ENCODE measurements at regions not wholly inside any gene's neighbourhood (a gene's known extent, or its start where the extent isn't known, plus 50 kb on each side); places are given as distances from the start of the nearest gene placed in this dataset.

- TF ChIP-seq EZH2phosphoT487 (IDR thresholded peaks at IDR 0.05; ENCODE audit: borderline replicate concordance, low read depth, low read length): no peak
- no peak for TF ChIP-seq CTCF (conservative IDR thresholded peaks at IDR 0.05; ENCODE audit: low read length)
- no peaks in the 10 kb centered on the region for H3K9me3 ChIP-seq (ENCODE audit: low read length)
- no peaks in the 10 kb centered on the region for H3K36me3 ChIP-seq (ENCODE audit: insufficient read depth, low read length)
- no peaks in the 10 kb centered on the region for H3K4me1 ChIP-seq (ENCODE audit: insufficient read depth, low read length, poor library complexity, severe bottlenecking)
- BruUV-seq (replicated peaks): no TSS peak
- H2AFZ ChIP-seq (ENCODE audit: low read length): no peak overlapping the region
- no peak overlapping the region for H3K4me2 ChIP-seq (ENCODE audit: low read length)
- H3K79me2 ChIP-seq (ENCODE audit: insufficient read depth, low read depth, low read length): no peaks in the 10 kb centered on the region
- H3K27ac ChIP-seq (ENCODE audit: low read depth, low read length, poor library complexity, severe bottlenecking): no peak overlapping the region
- intact Hi-C loops (cut with micrococcal nuclease; ENCODE audit: unreplicated experiment): no loop called here
- H4K20me1 ChIP-seq (ENCODE audit: insufficient read depth, low read length): no peaks in the 10 kb centered on the region
- ChIA-PET POLR2A (interaction anchor here (0.6 to 1.2 kb wide), 2 partner anchors 195 to 1974 kb away, joined by 3 read pairs; no protein-coding TSS in a partner anchor), CTCF (ENCODE audit: unreplicated experiment) (no interaction called here)
- H3K9me2 ChIP-seq (ENCODE audit: insufficient read depth, low read length): no peaks in the 10 kb centered on the region
- DNase-seq (ENCODE audit: low spot score): no peak
- no peak overlapping the region for H3K4me3 ChIP-seq (ENCODE audit: low read depth, low read length, poor library complexity, severe bottlenecking)
These were observed 344.2 kb upstream of the GRM7 start for GRCh38 chr3:6516694-6517093.

- Histone ChIP-seq H2AFZ (ENCODE audit: low read length) (no peak overlapping the region), H3K27ac (ENCODE audit: low read depth, low read length, poor library complexity, severe bottlenecking) (no peak overlapping the region), H4K20me1 (ENCODE audit: insufficient read depth, low read length) (no peaks in the 10 kb centered on the region), H3K4me3 (ENCODE audit: low read depth, low read length, poor library complexity, severe bottlenecking) (no peak overlapping the region), H3K4me1 (ENCODE audit: insufficient read depth, low read length, poor library complexity, severe bottlenecking) (no peaks in the 10 kb centered on the region), H3K9me2 (ENCODE audit: insufficient read depth, low read length) (no peaks in the 10 kb centered on the region), H3K36me3 (ENCODE audit: insufficient read depth, low read length) (no peaks in the 10 kb centered on the region), H3K4me2 (ENCODE audit: low read length) (no peak overlapping the region), H3K79me2 (ENCODE audit: insufficient read depth, low read depth, low read length) (no peaks in the 10 kb centered on the region), H3K9me3 (ENCODE audit: low read length) (no peaks in the 10 kb centered on the region)
- POLR2A ChIA-PET: no interaction called here
- no TSS peak for BruUV-seq (replicated peaks)
- intact Hi-C loops (cut with micrococcal nuclease; ENCODE audit: unreplicated experiment): no loop called here
- TF ChIP-seq EZH2phosphoT487 (IDR thresholded peaks at IDR 0.05; ENCODE audit: borderline replicate concordance, low read depth, low read length) (no peak), CTCF (conservative IDR thresholded peaks at IDR 0.05; ENCODE audit: low read length) (no peak)
- CTCF ChIA-PET (ENCODE audit: unreplicated experiment): no interaction called here
- DNase-seq (ENCODE audit: low spot score): no peak
These were observed 342.1 kb upstream of the GRM7 start for GRCh38 chr3:6518709-6519345.

- TF ChIP-seq CTCF (conservative IDR thresholded peaks at IDR 0.05; ENCODE audit: low read length) (no peak), EZH2phosphoT487 (IDR thresholded peaks at IDR 0.05; ENCODE audit: borderline replicate concordance, low read depth, low read length) (no peak)
- H3K4me1 ChIP-seq (ENCODE audit: insufficient read depth, low read length, poor library complexity, severe bottlenecking): no peaks in the 10 kb centered on the region
- H3K27ac ChIP-seq (ENCODE audit: low read depth, low read length, poor library complexity, severe bottlenecking): no peak overlapping the region
- ChIA-PET POLR2A (interaction anchor here (0.6 to 0.7 kb wide), 2 partner anchors 29 to 267 kb away, joined by 3 read pairs; no protein-coding TSS in a partner anchor), CTCF (ENCODE audit: unreplicated experiment) (no interaction called here)
- no peaks in the 10 kb centered on the region for H3K9me3 ChIP-seq (ENCODE audit: low read length)
- H3K36me3 ChIP-seq (ENCODE audit: insufficient read depth, low read length): no peaks in the 10 kb centered on the region
- H3K9me2 ChIP-seq (ENCODE audit: insufficient read depth, low read length): no peaks in the 10 kb centered on the region
- no peaks in the 10 kb centered on the region for H4K20me1 ChIP-seq (ENCODE audit: insufficient read depth, low read length)
- H3K79me2 ChIP-seq (ENCODE audit: insufficient read depth, low read depth, low read length): no peaks in the 10 kb centered on the region
- BruUV-seq (replicated peaks): no TSS peak
- no peak overlapping the region for H2AFZ ChIP-seq (ENCODE audit: low read length)
- DNase-seq (ENCODE audit: low spot score): no peak
- intact Hi-C loops (cut with micrococcal nuclease; ENCODE audit: unreplicated experiment): no loop called here
- H3K4me3 ChIP-seq (ENCODE audit: low read depth, low read length, poor library complexity, severe bottlenecking): no peak overlapping the region
- H3K4me2 ChIP-seq (ENCODE audit: low read length): no peak overlapping the region
These were observed 339.4 kb upstream of the GRM7 start for GRCh38 chr3:6521369-6522113.

Measured in OCI-LY7 (cell line).